ENCODE measurements at regions not wholly inside any gene's neighbourhood (a gene's known extent, or its start where the extent isn't known, plus 50 kb on each side); places are given as distances from the start of the nearest gene placed in this dataset.

DNA sequence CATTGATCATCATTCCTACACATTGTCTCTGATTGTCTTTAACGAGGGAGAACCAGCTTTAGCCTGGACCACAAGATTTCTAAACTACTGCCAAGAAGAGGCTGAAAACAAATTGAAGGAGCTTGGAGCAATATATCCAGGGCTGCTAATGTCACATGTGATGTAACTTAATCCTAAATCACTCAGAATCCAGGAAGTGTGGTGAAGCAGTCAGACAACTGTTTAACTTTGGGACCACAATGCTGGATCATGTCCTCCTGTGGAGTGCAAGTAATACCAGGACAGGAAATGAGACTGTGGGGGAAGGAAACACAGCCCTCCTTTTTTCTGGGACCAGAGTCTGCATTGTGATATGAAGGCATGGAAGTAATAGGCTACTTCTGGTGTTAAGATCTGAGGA lies 430.2 kb downstream of the KCTD12 start:
- ATAC-seq (no peak), DNase-seq (ENCODE audit: low read depth, low spot score) (no peak)
- in situ Hi-C loops (cut with HindIII; ENCODE audit: low pct_unique_long_range_greater_than_20kb, low sequenced_read_pairs) (no loop called here), intact Hi-C loops (cut with micrococcal nuclease; ENCODE audit: unreplicated experiment) (no loop called here)
- Histone ChIP-seq H3K9me3 (ENCODE audit: control insufficient read depth, insufficient read depth, low read depth, low read length) (no peaks in the 10 kb centered on the region), H3K4me1 (ENCODE audit: control insufficient read depth, insufficient read depth, low read length) (no peaks in the 10 kb centered on the region), H3K27me3 (ENCODE audit: control insufficient read depth, insufficient read depth, low read length) (no peaks in the 10 kb centered on the region), H3K4me3 (ENCODE audit: low read depth in 2 of 2, low read length in 2 of 2) (no peak overlapping the region), H3K27ac (ENCODE audit: low read length) (no peak overlapping the region), H3K36me3 (ENCODE audit: control insufficient read depth, insufficient read depth, low read length) (no peaks in the 10 kb centered on the region)
- ChIA-PET CTCF (no interaction called here), POLR2A (no interaction called here)
- no TSS peak for BruUV-seq (replicated peaks)
- no peak for TF ChIP-seq TCF7L2 (IDR thresholded peaks at IDR 0.05; ENCODE audit: low read depth, low read length)

GRCh38 chr13:76454991-76455390 lies 431.2 kb downstream of the KCTD12 start:
- no peak for TF ChIP-seq POLR2AphosphoS5 (IDR thresholded peaks at IDR 0.05; ENCODE audit: low read depth, low read length)
- TF ChIP-seq CTCF (IDR thresholded peaks at IDR 0.05), result no peak
- TF ChIP-seq SIN3A (IDR thresholded peaks at IDR 0.05; ENCODE audit: borderline replicate concordance, insufficient read depth, low read depth, low read length), result no peak
- no peak for TF ChIP-seq TCF7L2 (IDR thresholded peaks at IDR 0.05; ENCODE audit: low read depth, low read length)
- TF ChIP-seq REST (IDR thresholded peaks at IDR 0.05; ENCODE audit: insufficient read depth in 1 of 2, low read depth in 2 of 2, low read length in 1 of 2), result no peak
- CTCF ChIA-PET, result no interaction called here
- intact Hi-C loops (cut with micrococcal nuclease; ENCODE audit: unreplicated experiment), result no loop called here
- POLR2A ChIA-PET, result no interaction called here
- no peaks in the 10 kb centered on the region for H3K36me3 ChIP-seq (ENCODE audit: control insufficient read depth, insufficient read depth, low read length)
- no peaks in the 10 kb centered on the region for H3K9me3 ChIP-seq (ENCODE audit: control insufficient read depth, insufficient read depth, low read depth, low read length)
- DNase-seq (ENCODE audit: low read depth, low spot score) (no peak), ATAC-seq (no peak)
- H3K4me3 ChIP-seq (ENCODE audit: low read depth in 2 of 2, low read length in 2 of 2), result no peak overlapping the region
- in situ Hi-C loops (cut with HindIII; ENCODE audit: low pct_unique_long_range_greater_than_20kb, low sequenced_read_pairs), result no loop called here
- no TSS peak for BruUV-seq (replicated peaks)
- no peaks in the 10 kb centered on the region for H3K27me3 ChIP-seq (ENCODE audit: control insufficient read depth, insufficient read depth, low read length)
- no peak overlapping the region for H3K27ac ChIP-seq (ENCODE audit: low read length)
- H3K4me1 ChIP-seq (ENCODE audit: control insufficient read depth, insufficient read depth, low read length), result no peaks in the 10 kb centered on the region

DNA sequence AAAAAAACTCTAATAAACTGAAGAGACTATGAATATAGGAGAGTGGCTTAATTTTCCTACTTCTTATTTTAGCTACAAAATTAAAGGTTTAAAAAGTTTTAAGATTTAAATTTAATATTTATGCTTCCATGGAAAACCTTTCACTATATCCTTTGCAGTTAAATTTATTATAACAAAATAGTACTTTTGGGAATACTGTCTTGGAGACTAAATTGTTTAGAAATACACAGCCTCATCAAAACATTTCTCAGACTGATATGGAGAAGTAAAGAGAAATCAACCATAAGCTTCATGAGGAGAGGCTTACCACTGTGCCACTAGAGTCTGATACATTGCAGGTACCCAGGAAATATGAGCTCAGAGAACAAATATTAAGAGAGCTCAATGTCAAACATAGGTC lies 436.5 kb downstream of the KCTD12 start:
- H3K36me3 ChIP-seq (ENCODE audit: control insufficient read depth, insufficient read depth, low read length), result no peaks in the 10 kb centered on the region
- TF ChIP-seq POLR2AphosphoS5 (IDR thresholded peaks at IDR 0.05; ENCODE audit: low read depth, low read length) (no peak), REST (IDR thresholded peaks at IDR 0.05; ENCODE audit: insufficient read depth in 1 of 2, low read depth in 2 of 2, low read length in 1 of 2) (no peak), TCF7L2 (IDR thresholded peaks at IDR 0.05; ENCODE audit: low read depth, low read length) (no peak), SIN3A (IDR thresholded peaks at IDR 0.05; ENCODE audit: borderline replicate concordance, insufficient read depth, low read depth, low read length) (no peak), CTCF (IDR thresholded peaks at IDR 0.05) (no peak)
- no TSS peak for BruUV-seq (replicated peaks)
- H3K9me3 ChIP-seq (ENCODE audit: control insufficient read depth, insufficient read depth, low read depth, low read length), result no peaks in the 10 kb centered on the region
- no peak overlapping the region for H3K27ac ChIP-seq (ENCODE audit: low read length)
- ChIA-PET CTCF (no interaction called here), POLR2A (no interaction called here)
- no peaks in the 10 kb centered on the region for H3K27me3 ChIP-seq (ENCODE audit: control insufficient read depth, insufficient read depth, low read length)
- no peak for ATAC-seq
- in situ Hi-C loops (cut with HindIII; ENCODE audit: low pct_unique_long_range_greater_than_20kb, low sequenced_read_pairs) (no loop called here), intact Hi-C loops (cut with micrococcal nuclease; ENCODE audit: unreplicated experiment) (no loop called here)
- no peak for DNase-seq (ENCODE audit: low read depth, low spot score)
- no peaks in the 10 kb centered on the region for H3K4me1 ChIP-seq (ENCODE audit: control insufficient read depth, insufficient read depth, low read length)
- no peak overlapping the region for H3K4me3 ChIP-seq (ENCODE audit: low read depth in 2 of 2, low read length in 2 of 2)

Measured in Panc1 (cell line).